Heart right ventricle (tissue), 16 donors: ENCODE measurements at regions not wholly inside any gene's neighbourhood (a gene's known extent, or its start where the extent isn't known, plus 50 kb on each side); places are given as distances from the start of the nearest gene placed in this dataset.
"Not testable (repeated sequence)": the region's sequence is repeated elsewhere in the genome, so short reads cannot be mapped to it uniquely, and the experiment has no call there.

Experiments
- ATAC-seq, 8 donors: fragments of 200-7000 bp; cut with Tn5 transposase; one replicate each; pipeline ENCODE4 v1.9.1; 2020; ENCODE audit warnings: mild to moderate bottlenecking in 8 of 8, moderate library complexity in 8 of 8, moderate number of reproducible peaks in 1 of 8
- DNase-seq, 2 donors: peaks; one replicate each; pipeline ENCODE4 v3.0.0-alpha.2; 2020
- H3K27ac ChIP-seq, 10 donors: fragments of 200-600 bp; sonication (generic) in 2 of 10; one replicate each; pipeline versions ENCODE4 v1.5.0 to v1.8.0; 2020 to 2022; ENCODE audit warnings: mild to moderate bottlenecking in 3 of 10
- H3K27me3 ChIP-seq, 7 donors: fragments of 200-600 bp; one replicate each; pipeline ENCODE4 v1.8.0; 2021 to 2022; ENCODE audit warnings: mild to moderate bottlenecking in 2 of 7
- H3K36me3 ChIP-seq, 9 donors: fragments of 200-600 bp; sonication (generic) in 1 of 9; one replicate each; pipeline versions ENCODE4 v1.5.0 to v1.8.0; 2020 to 2022; ENCODE audit warnings: mild to moderate bottlenecking in 2 of 9
- H3K4me1 ChIP-seq, 9 donors: fragments of 200-600 bp; sonication (generic) in 1 of 9; one replicate each; pipeline versions ENCODE4 v1.5.0 to v1.8.0; 2020 to 2022; ENCODE audit warnings: mild to moderate bottlenecking in 4 of 9
- H3K4me3 ChIP-seq, 10 donors: fragments of 200-600 bp; sonication (generic) in 2 of 10; one replicate each; pipeline versions ENCODE4 v1.5.0 to v1.8.0; 2020 to 2022; ENCODE audit warnings: mild to moderate bottlenecking in 7 of 10, moderate library complexity in 2 of 10
- H3K9me3 ChIP-seq, 11 donors: fragments of 200-600 bp in 10 of 11; sonication (generic) in 2 of 11; one replicate each; pipeline versions ENCODE4 v1.5.0 to v1.8.0; 2013 to 2022; ENCODE audit warnings: mild to moderate bottlenecking in 2 of 11, control low read depth in 1 of 11, moderate library complexity in 1 of 11
- CTCF ChIP-seq, 9 donors: fragments of 200-600 bp; sonication (generic) in 2 of 9; IDR thresholded peaks; one replicate each; pipeline versions ENCODE4 v1.5.0 to v1.8.0; 2021 to 2022; ENCODE audit warnings: antibody characterized with exemption in 9 of 9, mild to moderate bottlenecking in 5 of 9, moderate library complexity in 1 of 9
- WGBS, 2 donors: extraction: QIAGEN DNeasy Blood & Tissue Kit; methylation state at CpG; one replicate each; pipeline ENCODE4 v1.1.7; 2013; ENCODE audit warnings: inconsistent platforms in 1 of 2; 5-methylcytosine and 5-hydroxymethylcytosine counted together
- intact Hi-C, 10 donors: fragments of 100-400 bp; cut with DNase I; formaldehyde crosslinking; loops; one replicate each; pipeline versions ENCODE4 v1.11.1 to v1.14.2; 2022
- donor health status: Arrhythmogenic right ventricular cardiomyopathy.
- donor health status: ischemic (EF 13 %, LVEDD 7.1; RV severe dilation, severe dysfunction).
- donor health status: healthy with polysubstance abuse.
- donor health status: DM: no; HTN: yes; CAD: no.
- donor health status: DM: no; HTN: no; CAD: no.
- donor health status: ischemic (EF 25% LVEDD 6.9; RV normal size, moderate dysfunction).
- donor health status: ischemic (EF 25% LVEDD 5.7; RV mildly dilated, moderate dysfunction).
- donor health status: healthy.
- donor health status: DM: yes; HTN: yes; CAD: no.
- donor health status: Ischemic cardiomyopathy.
- donor health status: ischemic (EF 35%, LVEDD 5.7; RV mildly dilated, moderate dysfunction).
- donor health status: nonischemic (EF 11% LVEDD 7.7; RV severe dilation, severe dysfunction).
- donor health status: DM: yes; HTN: yes; CAD: no.
- donor health status: PGD.
- donor health status: ischemic (EF 29% LVEDD 5.4; RV normal size, mild dysfunction).
- donor health status: nonischemic (EF 23%, LVEDD 6.1; RV moderate dilation, normal function).

- 67 to 81% methylated on average over 2 of the region's 2 CpGs for WGBS, 2 donors
- H3K4me1 ChIP-seq, result no peaks in the 10 kb centered on the region
- no peak overlapping the region for H3K27ac ChIP-seq
- ATAC-seq (no peak), DNase-seq (no peak)
- peaks cover 0 to 10% (median 0%) of the 10 kb centered on the region in 7 donors for H3K27me3 ChIP-seq
- intact Hi-C loops, result loop anchor here in 1 of 10 donors (10.0 kb wide), 1 partner anchor 256 kb away; the partner anchor contains the start of gene NBDY
- peaks cover 0 to 13% (median 0%) of the 10 kb centered on the region in 11 donors for H3K9me3 ChIP-seq
- H3K36me3 ChIP-seq, result no peaks in the 10 kb centered on the region
- no peak overlapping the region for H3K4me3 ChIP-seq
- no peak for TF ChIP-seq CTCF (IDR thresholded peaks at IDR 0.05)
These were observed 95.0 kb upstream of the UBQLN2 start for GRCh38 chrX:56468441-56468840.

GRCh38 chrX:56494923-56495322 lies 68.5 kb upstream of the UBQLN2 start:
- DNase-seq, H3K27me3 ChIP-seq, H3K4me1 ChIP-seq, H3K4me3 ChIP-seq, H3K27ac ChIP-seq, intact Hi-C loops, H3K36me3 ChIP-seq, ATAC-seq: not testable (repeated sequence)
- H3K9me3 ChIP-seq, result peaks cover 0 to 12% (median 0%) of the 10 kb centered on the region in 11 donors
- 84 to 91% methylated on average over 8 of the region's 8 CpGs for WGBS, 2 donors

- TF ChIP-seq CTCF (IDR thresholded peaks at IDR 0.05), result no peak
- Histone ChIP-seq H3K4me1 (no peaks in the 10 kb centered on the region), H3K27me3 (peaks cover 0 to 8% (median 0%) of the 10 kb centered on the region in 7 donors), H3K9me3 (peaks cover 0 to 6% (median 0%) of the 10 kb centered on the region in 11 donors), H3K27ac (no peak overlapping the region), H3K4me3 (no peak overlapping the region), H3K36me3 (no peaks in the 10 kb centered on the region)
- ATAC-seq, result no peak
- WGBS, 2 donors, result 83 to 100% methylated on average over 1 of the region's 1 CpG
- intact Hi-C loops, result no loop called here
- DNase-seq, result no peak
These were observed 64.7 kb upstream of the UBQLN2 start for GRCh38 chrX:56498756-56499155.

- no peak overlapping the region for H3K4me3 ChIP-seq
- H3K27me3 ChIP-seq, result peaks cover 0 to 8% (median 0%) of the 10 kb centered on the region in 7 donors
- intact Hi-C loops, result no loop called here
- DNase-seq, result no peak
- 57 to 78% methylated on average over 2 to 3 of the region's 3 CpGs for WGBS, 2 donors
- H3K27ac ChIP-seq, result no peak overlapping the region
- no peaks in the 10 kb centered on the region for H3K4me1 ChIP-seq
- H3K36me3 ChIP-seq, result no peaks in the 10 kb centered on the region
- peaks cover 0 to 2% (median 0%) of the 10 kb centered on the region in 11 donors for H3K9me3 ChIP-seq
- TF ChIP-seq CTCF (IDR thresholded peaks at IDR 0.05), result no peak
- ATAC-seq, result no peak
These were observed 64.1 kb upstream of the UBQLN2 start for GRCh38 chrX:56499372-56499771.

- peaks cover 0 to 12% (median 0%) of the 10 kb centered on the region in 11 donors for H3K9me3 ChIP-seq
- no peaks in the 10 kb centered on the region for H3K4me1 ChIP-seq
- WGBS, 2 donors, result 54 to 82% methylated on average over 2 of the region's 2 CpGs
- no peak overlapping the region for H3K27ac ChIP-seq
- peaks cover 0 to 8% (median 0%) of the 10 kb centered on the region in 7 donors for H3K27me3 ChIP-seq
- H3K4me3 ChIP-seq, result no peak overlapping the region
- DNase-seq, result no peak
- intact Hi-C loops, result no loop called here
- no peaks in the 10 kb centered on the region for H3K36me3 ChIP-seq
- no peak for ATAC-seq
- TF ChIP-seq CTCF (IDR thresholded peaks at IDR 0.05), result no peak
These were observed 59.3 kb upstream of the UBQLN2 start for GRCh38 chrX:56503941-56504673.
